HL-60 (cell line): ENCODE measurements at regions not wholly inside any gene's neighbourhood (a gene's known extent, or its start where the extent isn't known, plus 50 kb on each side); places are given as distances from the start of the nearest gene placed in this dataset.

Experiments
- CTCF ChIP-seq: IDR thresholded peaks from one replicate; pipeline ENCODE4 v1.5.1; 2011; ENCODE audit warnings: low read length, control low read depth, inconsistent platforms; ENCODE audit not compliant: insufficient read depth
- GABPA ChIP-seq: IDR thresholded peaks from 2 replicates; pipeline ENCODE4 v1.6.1; 2012; ENCODE audit warnings: low read depth
- POLR2AphosphoS5 ChIP-seq: IDR thresholded peaks from 2 replicates; pipeline ENCODE4 v1.6.1; 2012; ENCODE audit warnings: low read depth
- SPI1 ChIP-seq: IDR thresholded peaks from 2 replicates; pipeline ENCODE4 v1.6.1; 2012; ENCODE audit warnings: low read depth, mild to moderate bottlenecking, borderline replicate concordance
- TF ChIP-seq, protein P1 (sequence below): IDR thresholded peaks from 2 replicates; pipeline ENCODE4 v1.6.1; 2012; ENCODE audit warnings: low read depth; ENCODE audit not compliant: insufficient replicate concordance

GRCh38 chrX:39456894-39457604, 640.7 kb downstream of the BCOR start:
- no peak for TF ChIP-seq CTCF
- no peak for TF ChIP-seq POLR2AphosphoS5
- no peak for TF ChIP-seq GABPA
- TF ChIP-seq, protein P1, sequence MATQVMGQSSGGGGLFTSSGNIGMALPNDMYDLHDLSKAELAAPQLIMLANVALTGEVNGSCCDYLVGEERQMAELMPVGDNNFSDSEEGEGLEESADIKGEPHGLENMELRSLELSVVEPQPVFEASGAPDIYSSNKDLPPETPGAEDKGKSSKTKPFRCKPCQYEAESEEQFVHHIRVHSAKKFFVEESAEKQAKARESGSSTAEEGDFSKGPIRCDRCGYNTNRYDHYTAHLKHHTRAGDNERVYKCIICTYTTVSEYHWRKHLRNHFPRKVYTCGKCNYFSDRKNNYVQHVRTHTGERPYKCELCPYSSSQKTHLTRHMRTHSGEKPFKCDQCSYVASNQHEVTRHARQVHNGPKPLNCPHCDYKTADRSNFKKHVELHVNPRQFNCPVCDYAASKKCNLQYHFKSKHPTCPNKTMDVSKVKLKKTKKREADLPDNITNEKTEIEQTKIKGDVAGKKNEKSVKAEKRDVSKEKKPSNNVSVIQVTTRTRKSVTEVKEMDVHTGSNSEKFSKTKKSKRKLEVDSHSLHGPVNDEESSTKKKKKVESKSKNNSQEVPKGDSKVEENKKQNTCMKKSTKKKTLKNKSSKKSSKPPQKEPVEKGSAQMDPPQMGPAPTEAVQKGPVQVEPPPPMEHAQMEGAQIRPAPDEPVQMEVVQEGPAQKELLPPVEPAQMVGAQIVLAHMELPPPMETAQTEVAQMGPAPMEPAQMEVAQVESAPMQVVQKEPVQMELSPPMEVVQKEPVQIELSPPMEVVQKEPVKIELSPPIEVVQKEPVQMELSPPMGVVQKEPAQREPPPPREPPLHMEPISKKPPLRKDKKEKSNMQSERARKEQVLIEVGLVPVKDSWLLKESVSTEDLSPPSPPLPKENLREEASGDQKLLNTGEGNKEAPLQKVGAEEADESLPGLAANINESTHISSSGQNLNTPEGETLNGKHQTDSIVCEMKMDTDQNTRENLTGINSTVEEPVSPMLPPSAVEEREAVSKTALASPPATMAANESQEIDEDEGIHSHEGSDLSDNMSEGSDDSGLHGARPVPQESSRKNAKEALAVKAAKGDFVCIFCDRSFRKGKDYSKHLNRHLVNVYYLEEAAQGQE, result no peak
- no peak for TF ChIP-seq SPI1
